ENCODE measurements at regions not wholly inside any gene's neighbourhood (a gene's known extent, or its start where the extent isn't known, plus 50 kb on each side); places are given as distances from the start of the nearest gene placed in this dataset.

DNA sequence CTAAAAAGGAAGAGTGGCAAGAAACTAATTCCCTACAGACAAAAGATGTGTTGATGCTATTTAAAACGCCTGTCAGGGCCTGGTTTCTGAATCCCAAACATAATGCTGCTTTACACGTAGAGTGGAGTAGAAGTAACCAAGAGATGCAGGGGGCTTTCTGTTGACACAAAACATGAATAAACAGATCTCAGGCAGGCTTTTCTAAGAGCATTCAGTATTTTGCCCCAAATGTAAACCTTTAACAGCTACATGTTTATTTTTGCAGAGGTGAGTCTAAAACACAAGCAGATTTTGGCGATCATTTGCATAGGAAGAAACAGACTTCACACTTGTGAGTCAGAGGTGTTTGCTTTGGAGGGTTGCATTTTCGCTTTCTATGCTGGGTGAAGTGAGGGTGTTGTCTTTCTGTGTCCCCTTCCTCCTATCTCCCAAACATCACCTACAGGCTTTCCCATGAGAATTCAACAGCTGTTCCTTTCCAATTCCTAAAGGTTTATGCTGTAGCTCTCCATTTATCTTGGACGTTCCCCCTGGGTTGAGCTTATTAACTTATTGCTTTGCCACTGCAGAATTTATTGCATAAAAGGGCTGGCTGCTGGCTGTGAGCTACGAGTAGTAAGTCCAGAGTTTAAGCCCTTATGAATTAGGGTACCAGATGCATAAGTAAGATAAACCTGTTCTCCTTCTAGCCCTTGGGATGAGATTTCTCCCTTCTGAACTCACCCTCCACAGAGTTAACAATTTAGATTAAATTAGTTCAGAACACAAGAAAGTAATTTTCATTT is 156.7 kb downstream of the DIPK2A start:
- TF ChIP-seq, protein P1, sequence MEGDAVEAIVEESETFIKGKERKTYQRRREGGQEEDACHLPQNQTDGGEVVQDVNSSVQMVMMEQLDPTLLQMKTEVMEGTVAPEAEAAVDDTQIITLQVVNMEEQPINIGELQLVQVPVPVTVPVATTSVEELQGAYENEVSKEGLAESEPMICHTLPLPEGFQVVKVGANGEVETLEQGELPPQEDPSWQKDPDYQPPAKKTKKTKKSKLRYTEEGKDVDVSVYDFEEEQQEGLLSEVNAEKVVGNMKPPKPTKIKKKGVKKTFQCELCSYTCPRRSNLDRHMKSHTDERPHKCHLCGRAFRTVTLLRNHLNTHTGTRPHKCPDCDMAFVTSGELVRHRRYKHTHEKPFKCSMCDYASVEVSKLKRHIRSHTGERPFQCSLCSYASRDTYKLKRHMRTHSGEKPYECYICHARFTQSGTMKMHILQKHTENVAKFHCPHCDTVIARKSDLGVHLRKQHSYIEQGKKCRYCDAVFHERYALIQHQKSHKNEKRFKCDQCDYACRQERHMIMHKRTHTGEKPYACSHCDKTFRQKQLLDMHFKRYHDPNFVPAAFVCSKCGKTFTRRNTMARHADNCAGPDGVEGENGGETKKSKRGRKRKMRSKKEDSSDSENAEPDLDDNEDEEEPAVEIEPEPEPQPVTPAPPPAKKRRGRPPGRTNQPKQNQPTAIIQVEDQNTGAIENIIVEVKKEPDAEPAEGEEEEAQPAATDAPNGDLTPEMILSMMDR (IDR thresholded peaks at IDR 0.05): no peak
- TF ChIP-seq POLR2A (IDR thresholded peaks at IDR 0.05) (no peak), POLR2AphosphoS5 (IDR thresholded peaks at IDR 0.05; ENCODE audit: insufficient read depth in 1 of 2, low read depth in 1 of 2) (no peak)
